SW480 (cell line): ENCODE measurements at regions not wholly inside any gene's neighbourhood (a gene's known extent, or its start where the extent isn't known, plus 50 kb on each side); places are given as distances from the start of the nearest gene placed in this dataset.

Experiments
- DNase-seq: peaks from one replicate; pipeline ENCODE4 v3.0.0-alpha.2; 2016; ENCODE audit warnings: low spot score

- DNase-seq: no peak
These were observed 340.2 kb downstream of the DHX35 start for GRCh38 chr20:39302312-39302711.

- no peak for DNase-seq
These were observed 337.6 kb downstream of the DHX35 start for GRCh38 chr20:39299783-39300182.

GRCh38 chr20:39298571-39299506, 336.7 kb downstream of the DHX35 start:
- DNase-seq: no peak

GRCh38 chr20:39298121-39298520, 336.0 kb downstream of the DHX35 start:
- no peak for DNase-seq

GRCh38 chr20:39295301-39295700, 333.2 kb downstream of the DHX35 start:
- DNase-seq: no peak

GRCh38 chr20:39294137-39294725, 332.1 kb downstream of the DHX35 start:
- no peak for DNase-seq

- no peak for DNase-seq
These were observed 330.1 kb downstream of the DHX35 start for GRCh38 chr20:39292193-39292736.

- DNase-seq: no peak
These were observed 329.2 kb downstream of the DHX35 start for GRCh38 chr20:39291301-39291700.

GRCh38 chr20:39290575-39290974, 328.4 kb downstream of the DHX35 start:
- DNase-seq: peak; percentile 36

- no peak for DNase-seq
These were observed 327.7 kb downstream of the DHX35 start for GRCh38 chr20:39289831-39290230.

- DNase-seq: peak; percentile 62
These were observed 327.2 kb downstream of the DHX35 start for GRCh38 chr20:39289316-39289715.

GRCh38 chr20:39283464-39283863, 321.3 kb downstream of the DHX35 start:
- DNase-seq: no peak

GRCh38 chr20:39282619-39283092, 320.5 kb downstream of the DHX35 start:
- DNase-seq: no peak

GRCh38 chr20:39280875-39281274, 318.7 kb downstream of the DHX35 start:
- no peak for DNase-seq

GRCh38 chr20:39278230-39278788, 316.2 kb downstream of the DHX35 start:
- DNase-seq: no peak

GRCh38 chr20:39277185-39277584, 315.0 kb downstream of the DHX35 start:
- DNase-seq: no peak

GRCh38 chr20:39270837-39271604, 308.9 kb downstream of the DHX35 start:
- DNase-seq: no peak

- DNase-seq: no peak
These were observed 307.5 kb downstream of the DHX35 start for GRCh38 chr20:39269493-39270217.

- peak; percentile 39 for DNase-seq
These were observed 306.9 kb downstream of the DHX35 start for GRCh38 chr20:39268981-39269461.

GRCh38 chr20:39268491-39268951, 306.4 kb downstream of the DHX35 start:
- no peak for DNase-seq

GRCh38 chr20:39266989-39267388, 304.8 kb downstream of the DHX35 start:
- no peak for DNase-seq
